ENCODE measurements at regions not wholly inside any gene's neighbourhood (a gene's known extent, or its start where the extent isn't known, plus 50 kb on each side); places are given as distances from the start of the nearest gene placed in this dataset.

DNA sequence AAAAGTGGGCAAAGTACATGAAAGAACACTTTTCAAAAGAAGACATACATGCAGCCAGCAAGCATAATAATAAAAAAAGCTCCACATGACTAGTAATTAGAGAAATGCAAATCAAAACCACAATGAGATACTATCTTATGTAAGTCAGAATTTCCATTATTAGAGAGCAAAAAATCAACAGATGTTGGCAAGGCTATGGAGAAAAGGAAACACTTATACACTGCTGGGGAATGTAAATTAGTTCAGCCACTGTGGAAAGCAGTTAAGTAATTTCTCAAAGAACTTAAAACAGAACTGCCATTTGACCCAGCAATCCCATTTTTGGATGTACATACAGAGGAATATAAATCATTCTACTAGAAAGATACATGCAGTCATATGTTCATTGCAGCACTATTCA is 360.7 kb downstream of the NSUN3 start:
- TF ChIP-seq, protein P1, sequence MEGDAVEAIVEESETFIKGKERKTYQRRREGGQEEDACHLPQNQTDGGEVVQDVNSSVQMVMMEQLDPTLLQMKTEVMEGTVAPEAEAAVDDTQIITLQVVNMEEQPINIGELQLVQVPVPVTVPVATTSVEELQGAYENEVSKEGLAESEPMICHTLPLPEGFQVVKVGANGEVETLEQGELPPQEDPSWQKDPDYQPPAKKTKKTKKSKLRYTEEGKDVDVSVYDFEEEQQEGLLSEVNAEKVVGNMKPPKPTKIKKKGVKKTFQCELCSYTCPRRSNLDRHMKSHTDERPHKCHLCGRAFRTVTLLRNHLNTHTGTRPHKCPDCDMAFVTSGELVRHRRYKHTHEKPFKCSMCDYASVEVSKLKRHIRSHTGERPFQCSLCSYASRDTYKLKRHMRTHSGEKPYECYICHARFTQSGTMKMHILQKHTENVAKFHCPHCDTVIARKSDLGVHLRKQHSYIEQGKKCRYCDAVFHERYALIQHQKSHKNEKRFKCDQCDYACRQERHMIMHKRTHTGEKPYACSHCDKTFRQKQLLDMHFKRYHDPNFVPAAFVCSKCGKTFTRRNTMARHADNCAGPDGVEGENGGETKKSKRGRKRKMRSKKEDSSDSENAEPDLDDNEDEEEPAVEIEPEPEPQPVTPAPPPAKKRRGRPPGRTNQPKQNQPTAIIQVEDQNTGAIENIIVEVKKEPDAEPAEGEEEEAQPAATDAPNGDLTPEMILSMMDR (IDR thresholded peaks at IDR 0.05) = no peak
- no peak for TF ChIP-seq POLR2A (IDR thresholded peaks at IDR 0.05)
